B cell (primary cell): ENCODE measurements at regions not wholly inside any gene's neighbourhood (a gene's known extent, or its start where the extent isn't known, plus 50 kb on each side); places are given as distances from the start of the nearest gene placed in this dataset.

Experiments used
- ATAC-seq: fragments of 200-7000 bp; cut with Tn5 transposase; one replicate; pipeline ENCODE4 v1.10.0; 2021; ENCODE audit warnings: low read depth, mild to moderate bottlenecking, moderate number of reproducible peaks, moderate library complexity
- CTCF ChIA-PET: fragments of 350-600 bp; sonication (Branson Sonifier 250); formaldehyde crosslinking; loops from one replicate; lab custom pipeline; 2021; ENCODE audit warnings: antibody characterized with exemption, inconsistent platforms; lab: Charles Lee
- POLR2A ChIA-PET: fragments of 350-600 bp; sonication (Branson Sonifier 250); formaldehyde crosslinking; loops from one replicate; lab custom pipeline; 2021; ENCODE audit warnings: antibody characterized with exemption; lab: Charles Lee
- DNase-seq: peaks from one replicate; pipeline ENCODE4 v3.0.0; 2013
- H2AFZ ChIP-seq: 2 replicates; pipeline ENCODE4 v1.6.1; 2012; ENCODE audit warnings: mild to moderate bottlenecking, low read depth, low read length; ENCODE audit not compliant: insufficient read depth, poor library complexity, severe bottlenecking
- H3K27ac ChIP-seq, 2 donors: 1 replicate in 1 of 2; 2 replicates in 1 of 2; pipeline ENCODE4 v1.5.1; 2012 to 2013; ENCODE audit warnings: low read length in 2 of 2, mild to moderate bottlenecking in 2 of 2, moderate library complexity in 1 of 2
- H3K27me3 ChIP-seq, 4 experiments: fragments of 200-600 bp in 1 of 4; sonication (generic) in 1 of 4; replicated peaks in 1 of 4; 1 replicate in 2 of 4; 2 replicates in 2 of 4; pipeline versions ENCODE4 v1.6.1 to v1.7.0; 2013 to 2016; ENCODE audit warnings: low read length in 3 of 4, mild to moderate bottlenecking in 2 of 4, mixed read lengths in 1 of 4, moderate library complexity in 1 of 4; ENCODE audit not compliant: insufficient read depth in 4 of 4, control insufficient read depth in 3 of 4; ENCODE audit errors: control extremely low read depth in 1 of 4
- H3K36me3 ChIP-seq, 2 experiments: replicated peaks in 1 of 2; 1 replicate in 1 of 2; 2 replicates in 1 of 2; pipeline versions ENCODE4 v1.6.1 to v1.7.1; 2013; ENCODE audit warnings: low read length in 1 of 2; ENCODE audit not compliant: insufficient read depth in 2 of 2, control insufficient read depth in 1 of 2; ENCODE audit errors: control extremely low read depth in 1 of 2, extremely low read depth in 1 of 2
- H3K4me1 ChIP-seq, 2 donors: fragments of 200-600 bp in 1 of 2; sonication (generic) in 1 of 2; 1 replicate in 1 of 2; 2 replicates in 1 of 2; pipeline versions ENCODE4 v1.5.1 to v1.6.1; 2013 to 2017; ENCODE audit warnings: low read length in 2 of 2; ENCODE audit not compliant: control insufficient read depth in 2 of 2, insufficient read depth in 2 of 2
- H3K4me2 ChIP-seq: replicated peaks from 2 replicates; pipeline ENCODE3; 2012; ENCODE audit warnings: mild to moderate bottlenecking, low read depth, low read length; ENCODE audit not compliant: poor library complexity, severe bottlenecking
- H3K4me3 ChIP-seq, 5 experiments: fragments of 200-600 bp in 1 of 5; sonication (generic) in 1 of 5; 1 replicate in 3 of 5; 2 replicates in 2 of 5; pipeline versions ENCODE4 v1.5.1 to v1.7.0; 2011 to 2016; ENCODE audit warnings: low read length in 4 of 5, mild to moderate bottlenecking in 4 of 5, low read depth in 2 of 5, control low read depth in 1 of 5, moderate library complexity in 1 of 5; ENCODE audit not compliant: insufficient read depth in 1 of 5; ENCODE audit errors: control extremely low read depth in 1 of 5, extremely low read depth in 1 of 5
- H3K79me2 ChIP-seq: fragments of 200-600 bp; sonication (generic); one replicate; pipeline ENCODE4 v1.6.0; 2016; ENCODE audit warnings: low read length; ENCODE audit not compliant: control insufficient read depth, insufficient read depth
- H3K9ac ChIP-seq: fragments of 200-600 bp; sonication (generic); 2 replicates; pipeline ENCODE4 v1.6.1; 2017; ENCODE audit warnings: mild to moderate bottlenecking, low read length, moderate library complexity
- H3K9me3 ChIP-seq, 3 donors: one replicate each; pipeline versions ENCODE4 v1.6.1 to v1.7.1; 2013; ENCODE audit warnings: low read length in 2 of 3; ENCODE audit not compliant: control insufficient read depth in 2 of 3, insufficient read depth in 1 of 3; ENCODE audit errors: control extremely low read depth in 1 of 3
- H4K20me1 ChIP-seq: 2 replicates; pipeline ENCODE4 v1.6.0; 2012; ENCODE audit warnings: mild to moderate bottlenecking, low read length; ENCODE audit not compliant: insufficient read depth, control insufficient read depth, poor library complexity, severe bottlenecking
- H3K27ac Mint-ChIP-seq: one replicate; pipeline ENCODE4 v1.8.0; 2021; ENCODE audit warnings: mixed read lengths
- H3K27me3 Mint-ChIP-seq: one replicate; pipeline ENCODE4 v1.8.0; 2021; ENCODE audit warnings: mixed read lengths
- H3K4me1 Mint-ChIP-seq: one replicate; pipeline ENCODE4 v1.8.0; 2021; ENCODE audit warnings: mixed read lengths
- H3K4me3 Mint-ChIP-seq: one replicate; pipeline ENCODE4 v1.8.0; 2021; ENCODE audit warnings: mixed read lengths
- H3K9me3 Mint-ChIP-seq: one replicate; pipeline ENCODE4 v1.8.0; 2022; ENCODE audit warnings: mixed read lengths; ENCODE audit not compliant: insufficient read depth
- EZH2 ChIP-seq: IDR thresholded peaks from 2 replicates; pipeline ENCODE4 v1.6.1; 2012; ENCODE audit warnings: borderline replicate concordance, low read depth, mild to moderate bottlenecking, moderate library complexity, low read length; ENCODE audit not compliant: insufficient read depth, poor library complexity, severe bottlenecking
- WGBS: methylation state at CpG from one replicate; pipeline ENCODE4 v1.1.5; 2013; ENCODE audit warnings: missing lambda C conversion rate; ENCODE audit not compliant: insufficient coverage; 5-methylcytosine and 5-hydroxymethylcytosine counted together
- intact Hi-C: fragments of 100-400 bp; cut with micrococcal nuclease; formaldehyde crosslinking; loops from one replicate; pipeline ENCODE4 v1.10.0; 2022
- TF ChIP-seq, protein P1 (sequence below): fragments of 200-600 bp; IDR thresholded peaks from one replicate; pipeline ENCODE4 v1.8.0; 2022; ENCODE audit warnings: antibody characterized with exemption, mild to moderate bottlenecking

DNA sequence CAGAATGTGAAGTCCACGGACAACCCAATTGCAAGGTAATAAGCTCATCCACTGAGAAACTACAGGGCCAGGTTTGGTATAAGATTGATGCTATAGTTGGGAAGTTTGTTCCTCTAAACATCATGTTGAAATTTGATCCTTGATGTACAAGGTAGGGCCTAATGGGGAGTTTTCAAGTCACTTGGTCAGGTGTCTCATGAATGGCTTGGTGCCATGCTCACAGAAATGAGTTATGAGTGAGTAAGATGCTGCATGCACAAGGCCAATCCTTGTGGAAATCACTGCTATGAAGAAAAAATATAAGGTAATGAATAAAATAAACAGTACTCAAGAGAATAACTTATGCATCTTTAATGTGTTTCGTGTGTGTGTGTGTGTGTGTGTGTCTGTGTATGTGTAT, 1891.2 kb downstream of the NCAM2 start:
- H3K9ac ChIP-seq = no peak overlapping the region
- CTCF ChIA-PET = no interaction called here
- POLR2A ChIA-PET = no interaction called here
- H3K4me3 Mint-ChIP-seq = no peak overlapping the region
- no peaks in the 10 kb centered on the region for H3K4me1 Mint-ChIP-seq
- H3K9me3 Mint-ChIP-seq = peaks cover 2% of the 10 kb centered on the region
- DNase-seq = no peak
- H3K4me3 ChIP-seq = no peak overlapping the region
- H3K27ac ChIP-seq = no peak overlapping the region
- H3K27me3 Mint-ChIP-seq = no peaks in the 10 kb centered on the region
- no peaks in the 10 kb centered on the region for H3K79me2 ChIP-seq
- no peaks in the 10 kb centered on the region for H3K9me3 ChIP-seq
- H3K4me1 ChIP-seq = no peaks in the 10 kb centered on the region
- intact Hi-C loops = no loop called here
- no peak overlapping the region for H3K27ac Mint-ChIP-seq
- no peak overlapping the region for H3K4me2 ChIP-seq
- no peak overlapping the region for H2AFZ ChIP-seq
- H3K36me3 ChIP-seq = no peaks in the 10 kb centered on the region
- no peaks in the 10 kb centered on the region for H4K20me1 ChIP-seq
- no CpG with 5 or more reads among the region's 2 CpGs for WGBS
- no peaks in the 10 kb centered on the region for H3K27me3 ChIP-seq
- no peak for TF ChIP-seq EZH2
- TF ChIP-seq, protein P1, sequence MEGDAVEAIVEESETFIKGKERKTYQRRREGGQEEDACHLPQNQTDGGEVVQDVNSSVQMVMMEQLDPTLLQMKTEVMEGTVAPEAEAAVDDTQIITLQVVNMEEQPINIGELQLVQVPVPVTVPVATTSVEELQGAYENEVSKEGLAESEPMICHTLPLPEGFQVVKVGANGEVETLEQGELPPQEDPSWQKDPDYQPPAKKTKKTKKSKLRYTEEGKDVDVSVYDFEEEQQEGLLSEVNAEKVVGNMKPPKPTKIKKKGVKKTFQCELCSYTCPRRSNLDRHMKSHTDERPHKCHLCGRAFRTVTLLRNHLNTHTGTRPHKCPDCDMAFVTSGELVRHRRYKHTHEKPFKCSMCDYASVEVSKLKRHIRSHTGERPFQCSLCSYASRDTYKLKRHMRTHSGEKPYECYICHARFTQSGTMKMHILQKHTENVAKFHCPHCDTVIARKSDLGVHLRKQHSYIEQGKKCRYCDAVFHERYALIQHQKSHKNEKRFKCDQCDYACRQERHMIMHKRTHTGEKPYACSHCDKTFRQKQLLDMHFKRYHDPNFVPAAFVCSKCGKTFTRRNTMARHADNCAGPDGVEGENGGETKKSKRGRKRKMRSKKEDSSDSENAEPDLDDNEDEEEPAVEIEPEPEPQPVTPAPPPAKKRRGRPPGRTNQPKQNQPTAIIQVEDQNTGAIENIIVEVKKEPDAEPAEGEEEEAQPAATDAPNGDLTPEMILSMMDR = no peak
- no peak for ATAC-seq

DNA sequence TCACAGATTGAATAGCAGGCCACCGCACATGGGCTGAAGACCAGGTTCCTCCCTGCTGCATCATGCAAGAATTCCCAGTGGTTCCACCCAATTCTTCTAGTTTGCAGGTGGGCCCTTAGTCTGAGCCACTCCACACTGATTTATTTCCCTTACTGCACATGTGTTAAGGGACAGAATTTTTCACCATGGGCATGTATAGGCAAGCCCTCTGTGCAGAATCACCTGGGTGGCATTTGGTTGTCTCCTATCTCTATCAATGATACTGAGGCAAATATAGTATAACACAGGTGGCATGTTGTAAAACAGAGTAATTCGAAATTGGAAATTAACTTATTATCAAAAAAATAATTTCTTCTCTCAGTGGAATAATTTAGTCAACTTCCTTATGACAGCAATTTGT, 1892.4 kb downstream of the NCAM2 start:
- ChIA-PET POLR2A (no interaction called here), CTCF (no interaction called here)
- no peak for ATAC-seq
- no peak overlapping the region for H3K27ac ChIP-seq
- no peak overlapping the region for H3K4me3 ChIP-seq
- TF ChIP-seq, protein P1 = no peak
- no peak for TF ChIP-seq EZH2
- peaks cover 2% of the 10 kb centered on the region for H3K9me3 Mint-ChIP-seq
- no peaks in the 10 kb centered on the region for H3K9me3 ChIP-seq
- H3K4me3 Mint-ChIP-seq = no peak overlapping the region
- H3K79me2 ChIP-seq = no peaks in the 10 kb centered on the region
- H3K4me1 ChIP-seq = no peaks in the 10 kb centered on the region
- no peaks in the 10 kb centered on the region for H3K4me1 Mint-ChIP-seq
- no peak overlapping the region for H3K27ac Mint-ChIP-seq
- H3K9ac ChIP-seq = no peak overlapping the region
- H3K36me3 ChIP-seq = no peaks in the 10 kb centered on the region
- H2AFZ ChIP-seq = no peak overlapping the region
- no peaks in the 10 kb centered on the region for H3K27me3 Mint-ChIP-seq
- DNase-seq = no peak
- H4K20me1 ChIP-seq = no peaks in the 10 kb centered on the region
- 90% methylated on average over 1 of the region's 2 CpGs for WGBS
- H3K27me3 ChIP-seq = no peaks in the 10 kb centered on the region
- H3K4me2 ChIP-seq = no peak overlapping the region
- intact Hi-C loops = no loop called here
